ENCODE measurements at regions not wholly inside any gene's neighbourhood (a gene's known extent, or its start where the extent isn't known, plus 50 kb on each side); places are given as distances from the start of the nearest gene placed in this dataset.

DNA sequence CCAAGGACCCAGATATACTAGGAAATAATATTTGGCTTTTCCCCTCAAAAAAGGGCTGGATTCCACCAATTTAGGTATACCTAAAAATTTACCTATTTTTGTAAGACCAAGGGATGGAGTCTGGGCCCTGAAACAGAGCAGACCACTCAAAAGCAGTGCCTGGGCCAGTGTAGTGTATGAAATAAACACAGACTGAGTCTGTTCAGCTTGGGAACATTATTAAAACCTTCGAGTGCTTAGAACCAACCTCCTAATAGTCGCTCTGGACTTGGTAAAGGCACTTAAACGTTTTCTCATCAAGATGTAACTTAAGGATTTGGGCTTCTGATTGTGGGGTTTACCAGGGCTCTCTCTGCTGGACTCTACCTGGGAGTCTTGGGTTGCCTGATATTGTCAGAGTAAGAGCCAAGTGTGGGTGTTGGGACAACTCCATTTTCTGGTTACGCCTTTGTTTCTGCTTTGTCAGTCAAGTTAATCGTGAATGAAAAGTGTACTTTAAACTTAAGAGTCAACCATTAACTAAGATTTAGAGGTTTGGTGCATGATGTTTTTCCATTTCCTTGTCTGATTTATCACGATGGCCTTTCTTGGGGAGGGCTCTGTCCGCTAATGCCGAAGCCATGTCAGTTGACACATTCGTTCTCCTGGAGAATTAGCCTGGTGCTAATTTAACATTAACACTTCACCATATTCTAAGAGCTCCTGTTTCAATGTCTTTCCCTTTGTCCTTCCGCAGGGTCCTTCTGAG is 221.0 kb upstream of the TPM1 start:
- DNase-seq = no peak

- no peak for DNase-seq
Measured at GRCh38 chr15:62822228-62822627, 220.3 kb upstream of the TPM1 start.

GRCh38 chr15:62823561-62823960 is 219.0 kb upstream of the TPM1 start:
- DNase-seq = peak; percentile 11

DNA sequence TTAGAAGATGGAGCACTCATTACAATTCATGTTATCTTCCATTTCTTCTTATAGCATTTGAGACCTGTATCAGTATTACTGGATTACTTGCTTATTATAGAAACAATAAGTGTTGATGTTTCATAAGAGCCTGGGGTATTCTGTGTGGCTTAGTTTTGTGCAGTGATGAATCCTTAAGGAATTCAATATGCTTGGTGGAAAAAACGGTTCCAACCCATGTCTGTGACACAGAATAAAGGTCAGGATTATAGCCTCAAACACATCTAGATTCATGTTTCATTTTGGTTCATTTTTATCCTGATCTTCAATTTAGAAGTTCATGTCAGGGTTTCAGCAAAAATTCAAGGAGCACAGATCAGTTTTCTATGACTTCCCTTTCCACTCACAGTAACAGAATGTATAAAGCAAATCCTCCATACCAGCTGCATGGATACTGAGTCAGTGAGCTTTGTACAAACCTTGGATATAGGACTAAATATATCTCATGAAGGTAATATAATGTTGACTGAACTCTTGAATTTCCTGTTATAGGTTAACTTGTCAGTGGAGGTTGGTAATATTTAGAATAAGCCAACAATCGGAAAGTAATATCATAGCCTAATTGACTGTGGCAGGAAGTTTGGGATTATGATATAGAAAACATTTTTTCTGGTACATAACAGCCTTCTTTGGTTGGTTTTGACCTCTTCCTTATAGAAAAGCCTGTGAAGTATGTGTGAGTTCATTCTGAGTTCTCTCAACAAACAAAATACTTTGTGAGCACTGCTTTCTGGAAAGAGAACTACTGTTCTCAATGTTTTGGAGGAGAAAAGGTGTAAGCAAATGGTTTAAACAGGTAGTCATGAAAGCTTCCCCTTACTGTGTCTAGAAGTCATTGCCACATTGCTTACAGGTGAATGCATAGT is 218.2 kb upstream of the TPM1 start:
- DNase-seq = no peak

DNA sequence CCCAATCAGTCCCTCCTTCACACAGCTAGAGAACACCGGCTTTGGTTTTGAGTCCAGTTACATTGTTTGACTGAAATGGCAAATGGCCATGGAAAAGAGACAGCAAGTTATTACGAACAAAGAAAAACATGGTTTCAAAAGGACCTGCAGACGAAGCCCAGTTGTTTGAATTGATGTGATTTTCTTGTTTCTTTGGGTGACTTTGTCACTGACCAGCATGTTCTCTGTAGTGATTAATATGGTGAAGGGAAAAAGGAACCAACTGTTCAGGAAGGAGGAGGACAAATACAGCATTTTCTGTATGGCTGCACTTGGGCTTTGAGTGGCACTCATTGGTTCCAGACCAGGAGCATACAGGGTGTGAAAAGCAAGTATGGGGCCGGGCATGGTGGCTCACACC is 217.4 kb upstream of the TPM1 start:
- DNase-seq = no peak

DNA sequence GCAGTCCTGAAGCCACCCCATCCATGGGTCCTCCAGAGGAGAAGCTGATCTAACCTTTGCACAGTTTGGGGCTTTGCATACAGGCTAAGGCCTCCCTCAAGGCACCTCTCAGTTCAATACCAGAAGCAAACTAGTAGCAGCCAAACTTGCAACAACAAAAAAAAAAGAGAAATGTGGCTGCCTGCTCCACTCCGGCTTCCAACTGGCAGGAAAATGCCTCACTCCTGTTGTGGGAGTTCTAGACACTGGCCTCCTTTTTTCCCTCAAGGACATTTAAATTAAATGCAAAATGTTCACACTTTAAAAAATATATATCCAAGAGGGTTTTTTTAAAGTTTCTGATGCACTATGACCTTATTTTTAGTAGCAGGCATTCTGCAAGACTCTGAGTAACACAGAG is 216.0 kb upstream of the TPM1 start:
- DNase-seq = no peak

- DNase-seq = peak; percentile 54
Measured at GRCh38 chr15:62828364-62828763, 214.2 kb upstream of the TPM1 start.

DNA sequence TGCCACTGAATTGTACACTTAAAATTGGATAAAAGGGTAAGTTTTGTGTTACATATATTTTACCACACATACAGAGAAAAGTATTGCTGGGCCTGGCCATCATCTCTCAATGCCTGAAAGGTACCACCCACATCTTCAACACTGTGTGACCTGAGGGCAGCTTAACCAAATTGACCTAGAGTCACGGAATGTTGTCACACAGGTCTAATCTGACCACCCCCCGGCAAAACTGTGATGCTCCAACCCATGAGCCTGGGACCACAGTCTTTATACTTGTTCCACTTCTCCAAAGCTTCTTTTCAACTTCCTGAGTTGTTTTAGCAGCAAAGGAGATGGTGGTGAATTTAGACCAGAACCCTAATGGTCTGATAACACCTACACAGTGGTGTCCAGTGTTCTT is 210.3 kb upstream of the TPM1 start:
- no peak for DNase-seq

GRCh38 chr15:62833646-62834045 is 208.9 kb upstream of the TPM1 start:
- DNase-seq = no peak

DNA sequence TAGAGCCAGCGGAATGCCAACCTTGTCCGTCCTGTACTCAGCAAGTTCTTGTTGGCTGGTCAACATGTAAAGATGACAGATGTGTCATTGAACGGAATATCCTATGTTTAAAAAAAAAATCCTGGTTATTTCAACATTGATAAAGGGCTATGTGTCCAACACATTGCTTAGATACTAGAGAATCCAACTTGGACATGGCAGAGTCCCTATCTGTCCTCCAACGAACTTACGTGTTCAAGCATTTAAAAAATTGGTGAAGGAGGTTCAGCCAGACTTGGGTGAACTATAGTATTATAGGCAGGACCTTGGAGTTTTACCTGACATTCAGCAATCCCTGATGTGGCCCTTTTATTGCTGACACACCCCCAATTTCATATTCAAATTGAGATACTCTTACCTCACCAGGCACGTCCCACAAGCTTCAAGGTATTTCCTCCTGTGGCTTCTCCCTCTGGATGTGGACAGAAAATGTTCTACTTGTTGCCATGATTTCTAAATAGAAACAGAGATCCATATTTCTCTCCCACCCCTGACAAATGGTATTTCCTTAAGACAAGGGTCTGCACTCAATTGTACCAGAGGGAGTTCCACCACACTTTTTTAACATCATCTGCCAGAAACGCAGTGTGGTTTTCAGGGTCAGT is 207.7 kb upstream of the TPM1 start:
- DNase-seq = no peak

GRCh38 chr15:62835351-62835750 is 207.2 kb upstream of the TPM1 start:
- no peak for DNase-seq

GRCh38 chr15:62835762-62836161 is 206.8 kb upstream of the TPM1 start:
- DNase-seq = no peak

- DNase-seq = no peak
Measured at GRCh38 chr15:62840526-62841268, 201.8 kb upstream of the TPM1 start.

DNA sequence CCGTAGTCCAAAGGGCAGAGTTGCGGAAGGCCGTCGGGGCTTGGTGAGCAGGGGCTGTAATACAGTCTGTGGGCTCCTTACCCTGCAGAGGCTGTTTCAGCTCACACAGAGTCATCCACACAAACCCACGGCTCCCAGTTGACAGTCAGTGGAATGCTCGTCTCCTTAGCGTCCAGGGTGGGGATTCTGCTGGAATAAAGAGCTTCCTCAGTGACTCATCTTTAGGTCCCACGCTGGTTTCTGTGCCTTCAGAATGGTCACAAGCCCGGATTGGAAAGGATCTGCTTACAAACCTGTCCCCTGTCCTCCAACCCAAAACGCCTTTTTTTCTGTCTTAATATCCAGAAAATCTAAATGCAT is 201.3 kb upstream of the TPM1 start:
- no peak for DNase-seq

- no peak for DNase-seq
Measured at GRCh38 chr15:62841891-62842559, 200.5 kb upstream of the TPM1 start.

DNA sequence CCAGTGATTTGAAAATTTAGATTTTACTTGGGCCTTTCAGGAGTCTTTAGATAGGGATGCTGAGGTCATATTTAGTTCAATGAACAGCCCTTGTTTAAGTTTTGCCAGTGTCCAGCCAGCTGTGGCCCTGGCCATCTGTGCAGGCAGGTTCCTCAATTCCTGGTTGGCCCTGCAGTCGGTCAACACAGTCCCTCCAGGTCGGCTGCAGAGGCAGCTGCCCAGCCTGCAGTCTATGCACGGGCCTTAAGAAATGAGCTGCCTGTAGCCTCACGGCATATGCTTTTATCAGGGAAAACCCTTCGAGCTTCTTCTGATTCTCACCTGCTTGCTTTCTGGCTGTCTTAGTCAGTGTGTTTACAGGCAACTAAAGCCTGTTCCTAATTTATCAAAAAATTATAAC is 199.2 kb upstream of the TPM1 start:
- no peak for DNase-seq

GRCh38 chr15:62844564-62845240 is 197.8 kb upstream of the TPM1 start:
- no peak for DNase-seq

GRCh38 chr15:62845241-62846126 is 197.1 kb upstream of the TPM1 start:
- no peak for DNase-seq

GRCh38 chr15:62846131-62846804 is 196.3 kb upstream of the TPM1 start:
- DNase-seq = no peak

GRCh38 chr15:62846805-62847495 is 195.6 kb upstream of the TPM1 start:
- no peak for DNase-seq

Measured in DMS79 treated with DMSO at 0.1 percent for 48 hours (cell line).